HG03565 (cell line): ENCODE measurements at regions not wholly inside any gene's neighbourhood (a gene's known extent, or its start where the extent isn't known, plus 50 kb on each side); places are given as distances from the start of the nearest gene placed in this dataset.

Experiments
- ATAC-seq: cut with Tn5 transposase; IDR thresholded peaks from one replicate; pipeline ENCODE4 v1.9.1; 2021; ENCODE audit warnings: mild to moderate bottlenecking, moderate library complexity; ENCODE audit not compliant: unreplicated experiment

- ATAC-seq, result no peak
These were observed 348.2 kb downstream of the IRX1 start for GRCh38 chr5:3943859-3944258.

DNA sequence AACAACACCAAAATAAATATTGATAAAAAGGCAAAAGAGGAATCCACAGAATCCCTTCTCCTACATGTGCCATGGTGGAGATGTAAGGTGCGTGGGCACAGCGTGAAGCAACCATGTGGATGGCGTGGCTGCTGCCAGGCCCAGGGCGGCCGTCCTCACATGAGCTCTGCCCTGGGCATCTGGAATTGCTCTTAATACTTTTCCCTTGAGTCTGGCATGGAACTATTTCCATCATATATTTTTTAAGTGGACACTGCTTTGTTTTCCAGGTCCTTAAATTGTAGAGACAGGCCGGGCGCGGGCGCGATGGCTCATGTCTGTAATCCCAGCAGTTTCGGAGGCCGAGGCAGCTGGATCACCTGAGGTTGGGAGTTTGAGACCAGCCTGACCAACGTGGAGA is 349.3 kb downstream of the IRX1 start:
- no peak for ATAC-seq

DNA sequence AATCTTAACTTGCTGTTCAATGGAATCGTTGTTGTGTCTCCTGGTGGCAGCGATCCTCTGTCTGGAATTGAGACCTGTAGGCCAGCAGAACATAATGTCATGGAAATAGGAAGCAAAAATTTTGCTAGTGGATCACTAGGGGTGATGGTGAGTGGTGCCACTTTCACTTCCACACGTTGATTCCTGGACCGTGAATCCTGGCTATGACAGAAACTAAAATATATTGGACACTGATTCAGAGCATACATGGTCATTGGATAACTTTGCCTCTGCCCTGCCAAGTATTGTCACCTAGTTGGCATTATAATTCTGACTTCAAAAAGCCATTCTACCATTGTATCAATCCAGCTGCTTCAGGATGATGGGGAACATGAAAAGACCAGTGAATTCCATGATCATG is 353.2 kb downstream of the IRX1 start:
- no peak for ATAC-seq

- no peak for ATAC-seq
These were observed 358.6 kb downstream of the IRX1 start for GRCh38 chr5:3954199-3954598.

- no peak for ATAC-seq
These were observed 359.0 kb downstream of the IRX1 start for GRCh38 chr5:3954633-3955032.

DNA sequence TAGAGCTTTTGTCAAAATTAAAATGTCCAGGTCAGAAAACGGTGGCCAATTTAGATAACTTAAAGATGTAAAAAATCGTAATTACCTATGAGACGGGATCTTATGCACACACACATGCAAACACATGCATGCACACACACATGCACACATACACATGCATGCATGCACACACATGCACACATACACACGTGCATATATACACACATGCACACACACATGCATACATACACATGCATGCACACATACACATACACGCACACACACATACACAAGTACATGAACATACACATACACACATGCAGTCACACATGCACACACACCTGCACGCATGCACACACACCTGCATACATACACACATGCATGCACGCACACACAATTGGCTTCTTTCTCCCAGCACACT is 362.0 kb downstream of the IRX1 start:
- no peak for ATAC-seq

DNA sequence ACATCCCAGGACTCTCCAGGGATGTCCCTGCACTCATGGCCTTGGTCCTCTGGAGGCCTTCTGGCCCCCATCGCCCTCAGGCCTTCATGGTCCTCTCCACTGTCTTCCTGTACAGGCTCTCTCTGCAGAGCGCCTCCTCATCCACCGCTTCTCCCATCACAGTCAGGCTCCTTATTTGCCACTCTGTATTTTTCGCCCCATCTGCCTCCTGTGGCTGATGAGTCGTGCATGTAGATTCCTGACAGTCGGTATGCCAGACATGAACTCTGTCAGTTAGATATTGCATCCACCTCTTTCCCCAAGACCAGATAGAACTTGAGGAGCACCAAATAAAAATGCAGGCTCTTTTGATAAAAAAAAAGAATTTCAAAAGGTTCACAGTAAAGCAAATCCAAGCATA is 362.8 kb downstream of the IRX1 start:
- ATAC-seq, result no peak

DNA sequence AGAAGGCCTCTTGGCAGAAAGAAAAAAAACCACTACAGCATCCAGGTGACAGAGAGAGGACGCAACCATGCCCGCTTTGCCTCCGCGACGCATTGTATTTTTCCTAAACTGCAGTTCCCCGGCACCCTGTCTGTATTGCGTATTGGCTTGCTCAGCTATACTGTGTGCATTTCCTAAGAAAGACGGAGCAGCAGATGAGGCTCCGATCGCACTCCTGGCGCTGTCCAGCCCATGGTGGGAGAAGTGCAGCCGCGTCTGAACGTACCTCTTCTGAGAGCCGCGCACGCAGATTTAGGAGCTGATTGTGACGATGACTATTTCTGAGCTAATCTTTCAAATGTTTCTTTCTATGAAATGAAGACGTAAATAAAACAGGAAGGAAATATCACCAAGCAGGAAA is 366.5 kb downstream of the IRX1 start:
- ATAC-seq, result no peak

GRCh38 chr5:3963652-3964051 is 368.0 kb downstream of the IRX1 start:
- ATAC-seq, result no peak

DNA sequence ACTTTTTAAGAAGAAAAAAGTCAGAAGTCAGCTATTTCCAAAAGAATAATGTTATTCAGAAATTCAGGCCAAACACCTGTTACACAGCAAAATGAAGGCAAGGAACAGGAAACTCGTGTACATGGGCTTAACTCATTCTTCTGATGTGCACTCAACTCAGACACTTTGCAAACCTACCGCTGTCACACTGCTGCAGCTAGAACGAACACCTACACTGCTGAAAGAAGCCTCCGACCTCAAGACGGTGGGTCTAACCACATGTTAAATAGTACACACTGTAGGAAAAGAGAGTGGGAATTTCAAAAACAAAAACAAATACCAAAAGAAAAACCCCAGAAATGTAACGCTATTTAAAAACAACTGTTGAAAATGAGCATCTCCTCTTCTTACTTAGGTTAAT is 384.5 kb downstream of the IRX1 start:
- no peak for ATAC-seq

- no peak for ATAC-seq
These were observed 392.2 kb downstream of the IRX1 start for GRCh38 chr5:3987867-3988266.

DNA sequence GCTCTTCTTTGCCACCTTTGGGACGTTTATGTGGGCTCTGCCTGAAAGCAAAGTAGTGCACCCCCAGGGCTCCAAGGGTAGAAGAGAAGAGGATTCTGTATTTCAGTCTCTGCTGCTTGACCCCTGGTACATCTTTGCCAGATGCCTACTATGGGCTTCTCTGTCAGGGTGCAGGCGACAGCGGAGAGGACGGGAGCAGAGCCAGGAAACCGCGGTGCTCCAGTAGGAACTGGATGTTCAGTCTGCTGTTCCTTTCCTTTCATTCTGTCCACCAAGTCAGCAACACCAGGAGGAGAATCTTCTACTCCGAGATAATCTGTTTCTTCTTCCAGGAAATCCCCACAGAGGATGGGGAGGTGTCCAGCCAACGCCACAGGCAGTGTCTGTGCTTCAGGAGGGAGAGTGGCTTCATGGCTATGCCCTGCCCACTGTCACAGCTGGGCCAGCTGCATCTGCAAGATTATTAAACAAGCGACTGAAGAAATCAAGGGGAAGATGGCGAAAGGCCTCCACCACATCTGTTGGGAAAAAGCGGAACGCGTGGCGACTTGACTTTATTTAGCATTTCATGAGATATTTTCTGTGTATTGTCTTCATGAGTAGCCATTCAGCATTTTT is 398.3 kb downstream of the IRX1 start:
- ATAC-seq, result no peak

DNA sequence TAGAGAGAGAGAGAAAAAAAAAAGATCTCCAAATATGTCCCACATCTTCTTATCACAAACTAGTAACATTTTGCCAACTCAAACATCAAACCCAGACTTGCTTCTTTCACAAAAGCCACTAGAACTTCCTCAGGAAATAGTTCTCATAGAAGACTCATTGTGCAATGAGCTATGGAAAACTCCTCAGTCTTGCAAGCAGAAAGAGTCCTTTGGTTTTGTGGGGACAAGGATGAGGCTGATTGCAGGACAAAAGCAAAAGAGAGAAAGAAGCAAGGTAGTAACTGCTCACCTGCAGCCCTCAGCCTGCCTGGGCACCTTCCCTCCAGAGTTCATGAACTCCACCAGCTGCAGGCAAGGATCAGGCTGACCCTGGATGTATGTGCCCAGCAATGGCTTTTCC is 399.0 kb downstream of the IRX1 start:
- no peak for ATAC-seq

- no peak for ATAC-seq
These were observed 400.5 kb downstream of the IRX1 start for GRCh38 chr5:3995954-3996619.

GRCh38 chr5:3996707-3997336 is 401.2 kb downstream of the IRX1 start:
- no peak for ATAC-seq

- no peak for ATAC-seq
These were observed 402.0 kb downstream of the IRX1 start for GRCh38 chr5:3997670-3998069.

DNA sequence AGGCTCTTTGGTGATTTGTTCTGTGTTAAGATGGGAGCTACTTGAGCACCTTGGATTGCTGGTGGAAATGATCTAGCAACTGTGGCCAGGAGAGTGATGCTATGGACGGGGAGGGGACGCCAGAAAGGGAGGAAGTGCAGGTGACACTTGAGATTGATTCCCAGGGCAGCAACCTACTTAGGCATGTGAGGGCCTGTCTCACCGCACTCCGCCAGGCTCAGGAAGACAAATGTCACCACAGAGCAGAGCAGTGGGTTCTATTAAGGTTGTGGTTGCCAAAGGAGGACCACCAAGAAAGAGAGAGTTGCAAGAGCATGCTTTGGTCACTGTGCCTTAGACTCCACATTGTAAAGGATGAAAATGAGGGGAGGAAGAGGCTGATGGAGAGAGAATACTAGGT is 404.3 kb downstream of the IRX1 start:
- no peak for ATAC-seq

- ATAC-seq, result no peak
These were observed 405.4 kb downstream of the IRX1 start for GRCh38 chr5:4001004-4001403.

DNA sequence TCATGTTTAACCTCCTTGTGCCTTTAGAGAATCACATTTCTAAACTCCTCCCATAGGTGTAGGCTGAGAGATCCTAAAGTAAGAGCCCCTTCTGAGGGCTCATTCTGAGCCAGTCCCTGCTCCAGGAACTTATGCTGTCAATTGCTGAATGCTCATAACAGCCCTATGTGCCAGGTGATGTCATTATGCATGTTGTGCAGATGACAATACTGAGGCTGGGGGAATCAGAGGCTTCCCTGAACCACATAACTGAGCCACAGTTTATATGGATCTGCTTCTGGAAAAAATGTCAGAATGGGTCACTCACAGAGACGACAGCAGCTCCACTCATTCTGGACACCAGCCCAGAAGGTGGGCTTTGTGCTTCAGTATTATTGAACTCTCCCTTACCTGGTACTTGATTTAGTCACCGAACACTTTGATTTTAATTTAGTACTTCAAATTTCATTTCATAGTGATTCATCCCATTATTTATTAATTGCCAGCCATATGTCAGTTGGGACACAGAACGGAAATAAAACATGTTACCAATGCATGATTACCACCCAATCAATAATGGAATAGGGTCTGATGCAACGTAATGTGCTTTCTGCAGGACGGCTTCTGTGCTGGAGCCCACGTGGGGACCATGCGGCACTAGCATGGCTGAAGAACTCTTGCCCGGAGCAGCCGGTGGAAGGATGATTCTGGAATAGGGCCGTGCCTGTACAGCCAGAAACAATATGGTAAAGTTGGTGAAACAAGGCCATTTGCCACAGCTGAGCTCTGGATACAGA is 406.3 kb downstream of the IRX1 start:
- no peak for ATAC-seq

DNA sequence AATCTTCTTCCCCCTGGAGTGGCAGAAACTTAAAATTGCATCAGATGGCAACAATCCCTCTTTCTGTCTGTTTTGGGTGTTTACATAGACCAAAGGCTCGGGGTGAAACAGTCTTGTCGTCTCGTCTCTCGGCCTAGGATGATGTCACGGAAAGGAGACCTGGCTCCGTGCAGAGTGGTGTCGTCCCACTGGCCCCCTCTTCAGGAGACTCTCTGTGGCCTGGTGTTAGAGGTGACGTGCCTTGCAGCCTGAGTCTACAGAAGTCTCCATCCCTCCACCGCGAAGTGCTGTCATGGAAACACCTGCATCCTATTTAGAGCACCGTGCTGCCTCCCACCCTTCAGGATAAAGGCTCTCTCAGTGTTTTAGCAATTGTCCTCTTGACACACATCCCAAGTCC is 409.7 kb downstream of the IRX1 start:
- ATAC-seq, result no peak

DNA sequence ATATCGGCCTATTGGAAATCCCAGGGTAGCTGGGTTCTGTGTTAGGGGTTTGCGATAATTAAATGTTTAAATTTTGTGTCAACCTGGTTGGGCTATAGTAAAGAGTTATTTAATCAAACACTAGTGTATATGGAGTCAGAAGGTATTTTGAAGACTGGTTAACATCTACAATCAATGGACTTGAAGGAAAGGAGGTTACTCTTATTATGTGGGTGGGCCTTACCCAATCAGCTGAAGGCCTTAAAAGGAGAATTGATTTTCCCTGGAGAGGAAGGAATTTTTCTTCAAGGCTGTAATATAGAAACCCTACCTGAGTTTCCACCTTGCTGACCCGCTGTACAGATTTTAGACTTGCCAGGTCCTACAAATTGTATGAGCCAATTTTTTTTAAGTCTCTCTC is 411.4 kb downstream of the IRX1 start:
- ATAC-seq, result no peak

GRCh38 chr5:4011943-4012342 is 416.3 kb downstream of the IRX1 start:
- no peak for ATAC-seq
